HCT116 (cell line): ENCODE measurements at regions not wholly inside any gene's neighbourhood (a gene's known extent, or its start where the extent isn't known, plus 50 kb on each side); places are given as distances from the start of the nearest gene placed in this dataset.

Experiments used
- ATF3 ChIP-seq: IDR thresholded peaks from 2 replicates; pipeline ENCODE4 v1.6.1; 2012
- CEBPB ChIP-seq: IDR thresholded peaks from 2 replicates; pipeline ENCODE4 v1.6.1; 2012; ENCODE audit warnings: low read depth
- CTCF ChIP-seq, 3 experiments: fragments of 200-600 bp in 1 of 3; sonication (generic) in 1 of 3; IDR thresholded peaks in 2 of 3; conservative IDR thresholded peaks in 1 of 3; 2 replicates each; pipeline ENCODE4 v1.5.1; 2012 to 2017; ENCODE audit warnings: low read depth in 2 of 3, low read length in 2 of 3, antibody characterized with exemption in 1 of 3, borderline replicate concordance in 1 of 3, control low read depth in 1 of 3, mild to moderate bottlenecking in 1 of 3, mixed read lengths in 1 of 3, mixed run types in 1 of 3, moderate library complexity in 1 of 3; ENCODE audit not compliant: insufficient read depth in 1 of 3
- EZH2 ChIP-seq: fragments of 200-600 bp; sonication (generic); IDR thresholded peaks from 2 replicates; pipeline ENCODE4 v1.6.1; 2017; ENCODE audit warnings: antibody characterized with exemption, mixed run types
- EZH2phosphoT487 ChIP-seq: fragments of 200-600 bp; IDR thresholded peaks from 2 replicates; pipeline ENCODE4 v1.6.1; 2018; ENCODE audit warnings: antibody characterized with exemption, borderline replicate concordance
- FOSL1 ChIP-seq: IDR thresholded peaks from 2 replicates; pipeline ENCODE4 v1.6.1; 2012; ENCODE audit warnings: low read depth
- MAX ChIP-seq: IDR thresholded peaks from 2 replicates; pipeline ENCODE4 v1.6.1; 2012
- POLR2A ChIP-seq: IDR thresholded peaks from 2 replicates; pipeline ENCODE4 v1.7.0; 2011; ENCODE audit warnings: borderline replicate concordance; ENCODE audit not compliant: insufficient read depth, insufficient read length; ENCODE audit errors: extremely low read depth
- POLR2AphosphoS5 ChIP-seq: IDR thresholded peaks from 2 replicates; pipeline ENCODE4 v1.6.1; 2011; ENCODE audit warnings: mild to moderate bottlenecking, low read depth, low read length, moderate library complexity
- REST ChIP-seq: IDR thresholded peaks from 2 replicates; pipeline ENCODE4 v1.6.1; 2012; ENCODE audit warnings: low read depth
- SP1 ChIP-seq: IDR thresholded peaks from 2 replicates; pipeline ENCODE4 v1.6.1; 2012; ENCODE audit warnings: low read depth
- YY1 ChIP-seq: IDR thresholded peaks from 2 replicates; pipeline ENCODE4 v1.6.1; 2011; ENCODE audit warnings: low read length, low read depth, moderate library complexity, mild to moderate bottlenecking; ENCODE audit not compliant: insufficient replicate concordance; ENCODE audit errors: extremely low read depth

- TF ChIP-seq CTCF (IDR thresholded peaks at IDR 0.05 in 2 of 3, conservative IDR thresholded peaks at IDR 0.05 in 1 of 3; ENCODE audit: borderline replicate concordance in 1 of 3, insufficient read depth in 1 of 3, low read depth in 2 of 3, low read length in 2 of 3) (no peak), EZH2phosphoT487 (no peak), POLR2A (no peak), POLR2AphosphoS5 (no peak), MAX (no peak), EZH2 (no peak), YY1 (no peak), SP1 (no peak), FOSL1 (no peak), ATF3 (no peak), CEBPB (no peak), REST (no peak)
Observed at GRCh38 chr3:759106-759505, 333.7 kb upstream of the CNTN6 start.
